ENCODE measurements at regions not wholly inside any gene's neighbourhood (a gene's known extent, or its start where the extent isn't known, plus 50 kb on each side); places are given as distances from the start of the nearest gene placed in this dataset.
"Not testable (repeated sequence)": the region's sequence is repeated elsewhere in the genome, so short reads cannot be mapped to it uniquely, and the experiment has no call there.

DNA sequence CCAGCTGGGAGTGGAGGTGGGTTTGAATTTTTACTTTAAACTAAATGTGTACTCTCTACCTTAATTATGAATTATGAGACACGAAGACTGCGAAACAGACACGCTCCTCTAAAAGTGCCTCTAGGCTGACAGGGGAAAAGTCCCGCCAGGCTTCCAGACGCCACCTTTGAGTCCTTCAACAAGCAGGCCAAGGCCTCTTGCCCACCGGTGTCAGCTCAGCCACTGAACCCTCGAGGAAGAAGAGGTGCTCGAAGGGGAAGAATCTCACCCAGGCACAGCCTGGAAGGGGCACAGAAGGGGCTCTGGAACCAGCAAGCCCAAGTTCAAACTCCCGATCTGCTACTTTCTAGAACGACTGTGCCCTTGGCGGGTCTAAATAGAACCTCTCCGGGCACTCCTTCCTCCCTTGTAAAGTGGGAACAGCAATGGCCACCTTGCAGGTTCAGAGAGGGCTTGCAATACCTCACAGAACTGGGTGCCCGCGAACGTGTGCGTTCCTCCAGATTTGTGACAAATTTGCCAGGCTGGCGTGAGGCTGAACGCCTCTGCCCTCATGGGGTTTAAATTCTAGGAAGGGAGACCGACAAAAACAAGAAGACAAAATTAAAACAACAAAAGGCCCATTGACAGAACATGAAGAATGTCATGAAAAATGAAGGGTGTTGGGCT, 158.5 kb upstream of the GRK3 start:
- DNase-seq: peak in 1 of 2 donors; percentile 24
- Histone ChIP-seq H3K36me3 (ENCODE audit: control insufficient read depth in 3 of 3, insufficient read depth in 2 of 3, low read depth in 1 of 3, low read length in 3 of 3) (peaks cover 0 to 2% (median 0%) of the 10 kb centered on the region in 3 donors), H3K9me3 (ENCODE audit: control insufficient read depth in 2 of 2, insufficient read depth in 1 of 2, low read depth in 1 of 2, low read length in 1 of 2) (no peaks in the 10 kb centered on the region), H3K27me3 (ENCODE audit: control insufficient read depth in 3 of 3, insufficient read depth in 3 of 3, low read length in 3 of 3) (no peaks in the 10 kb centered on the region), H3K27ac (ENCODE audit: low read depth in 1 of 3, low read length in 2 of 3) (peak overlapping the region; percentile 42 to 91 (median 85)), H3K4me3 (ENCODE audit: low read depth in 1 of 3, low read length in 3 of 3) (peak overlapping the region in 2 of 3 donors; percentile 49 to 79), H3K4me1 (ENCODE audit: control insufficient read depth in 3 of 3, insufficient read depth in 2 of 3, low read depth in 1 of 3, low read length in 2 of 3) (peaks cover 2 to 15% (median 4%) of the 10 kb centered on the region in 3 donors)
- FAIRE-seq: no peak
- WGBS, 3 donors: 75 to 79% (median 77%) methylated on average over 19 of the region's 19 CpGs

DNA sequence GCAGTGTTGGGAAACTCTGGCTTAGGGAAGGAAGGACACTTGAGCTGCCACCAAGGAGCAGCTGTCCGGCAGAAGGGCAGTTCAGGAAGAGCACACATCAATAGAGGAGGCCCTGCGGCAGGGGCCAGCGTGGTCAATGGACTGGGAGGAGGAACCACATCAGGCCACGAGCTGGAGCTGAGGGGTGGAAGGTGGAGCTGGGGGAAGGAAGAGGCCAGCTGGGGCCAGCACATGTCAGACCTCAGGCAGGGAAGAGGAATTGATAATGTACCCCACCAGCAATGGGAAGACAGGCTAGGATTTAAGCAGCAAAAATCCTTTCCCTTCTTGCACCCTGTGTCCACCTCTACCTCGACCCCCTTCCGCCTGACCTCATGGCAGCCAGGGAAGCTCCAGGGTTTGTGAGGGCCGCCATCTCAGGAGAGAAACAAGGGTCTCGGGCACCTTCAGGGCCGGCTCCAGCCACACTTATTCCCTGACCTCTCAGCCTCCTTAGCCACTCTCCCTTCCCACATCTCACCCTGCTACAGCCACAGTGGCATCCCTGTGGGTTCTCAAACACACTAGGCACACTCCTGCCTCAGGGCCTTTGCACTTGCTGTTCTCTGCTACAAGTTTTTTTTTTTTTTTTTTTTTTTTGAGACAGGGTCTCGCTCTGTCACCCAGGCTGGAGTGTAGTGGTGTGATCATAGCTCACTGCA, 157.8 kb upstream of the GRK3 start:
- no peaks in the 10 kb centered on the region for H3K9me3 ChIP-seq (ENCODE audit: control insufficient read depth in 2 of 2, insufficient read depth in 1 of 2, low read depth in 1 of 2, low read length in 1 of 2)
- H3K27me3 ChIP-seq (ENCODE audit: control insufficient read depth in 3 of 3, insufficient read depth in 3 of 3, low read length in 3 of 3): no peaks in the 10 kb centered on the region
- 83 to 89% (median 89%) methylated on average over 9 to 10 of the region's 10 CpGs for WGBS, 3 donors
- peaks cover 0 to 2% (median 0%) of the 10 kb centered on the region in 3 donors for H3K36me3 ChIP-seq (ENCODE audit: control insufficient read depth in 3 of 3, insufficient read depth in 2 of 3, low read depth in 1 of 3, low read length in 3 of 3)
- peaks cover 2 to 15% (median 3%) of the 10 kb centered on the region in 3 donors for H3K4me1 ChIP-seq (ENCODE audit: control insufficient read depth in 3 of 3, insufficient read depth in 2 of 3, low read depth in 1 of 3, low read length in 2 of 3)
- no peak overlapping the region for H3K4me3 ChIP-seq (ENCODE audit: low read depth in 1 of 3, low read length in 3 of 3)
- FAIRE-seq: no peak
- peak in 1 of 2 donors; percentile 46 for DNase-seq
- H3K27ac ChIP-seq (ENCODE audit: low read depth in 1 of 3, low read length in 2 of 3): no peak overlapping the region

DNA sequence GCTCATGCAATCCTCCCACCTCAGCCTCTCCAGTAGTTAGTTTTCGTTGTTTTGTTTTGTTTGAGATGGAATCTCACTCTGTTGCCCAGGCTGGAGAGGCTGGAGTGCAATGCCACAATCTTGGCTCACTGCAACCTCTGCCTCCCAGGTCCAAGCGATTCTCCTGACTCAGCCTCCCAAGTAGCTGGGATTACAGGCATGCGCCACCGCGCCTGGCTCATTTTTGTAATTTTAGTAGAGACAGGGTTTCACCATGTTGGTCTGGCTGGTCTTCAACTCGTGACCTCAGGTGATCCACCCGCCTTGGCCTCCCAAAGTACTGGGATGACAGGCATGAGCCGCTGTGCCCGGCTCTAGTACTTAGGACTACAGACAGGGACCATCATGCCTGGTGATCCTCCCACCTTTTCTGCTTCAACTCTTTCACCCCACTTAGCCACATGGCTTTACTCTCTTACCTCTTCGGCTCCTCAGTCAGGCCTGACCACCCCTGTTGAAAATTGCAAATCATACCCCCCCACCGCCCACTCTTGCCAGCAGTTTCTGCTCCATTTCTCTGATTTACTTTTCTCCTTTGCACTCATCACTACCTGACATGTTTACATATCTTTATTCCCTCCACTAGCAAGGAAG, 157.1 kb upstream of the GRK3 start:
- 92 to 95% (median 95%) methylated on average over 11 of the region's 11 CpGs for WGBS, 3 donors
- Histone ChIP-seq H3K4me3 (ENCODE audit: low read depth in 1 of 3, low read length in 3 of 3) (no peak overlapping the region), H3K9me3 (ENCODE audit: control insufficient read depth in 2 of 2, insufficient read depth in 1 of 2, low read depth in 1 of 2, low read length in 1 of 2) (no peaks in the 10 kb centered on the region), H3K27ac (ENCODE audit: low read depth in 1 of 3, low read length in 2 of 3) (no peak overlapping the region), H3K27me3 (ENCODE audit: control insufficient read depth in 3 of 3, insufficient read depth in 3 of 3, low read length in 3 of 3) (no peaks in the 10 kb centered on the region), H3K4me1 (ENCODE audit: control insufficient read depth in 3 of 3, insufficient read depth in 2 of 3, low read depth in 1 of 3, low read length in 2 of 3) (peaks cover 2 to 15% (median 3%) of the 10 kb centered on the region in 3 donors), H3K36me3 (ENCODE audit: control insufficient read depth in 3 of 3, insufficient read depth in 2 of 3, low read depth in 1 of 3, low read length in 3 of 3) (peaks cover 0 to under 1% (median 0%) of the 10 kb centered on the region in 3 donors)
- FAIRE-seq (no peak), DNase-seq (no peak)

DNA sequence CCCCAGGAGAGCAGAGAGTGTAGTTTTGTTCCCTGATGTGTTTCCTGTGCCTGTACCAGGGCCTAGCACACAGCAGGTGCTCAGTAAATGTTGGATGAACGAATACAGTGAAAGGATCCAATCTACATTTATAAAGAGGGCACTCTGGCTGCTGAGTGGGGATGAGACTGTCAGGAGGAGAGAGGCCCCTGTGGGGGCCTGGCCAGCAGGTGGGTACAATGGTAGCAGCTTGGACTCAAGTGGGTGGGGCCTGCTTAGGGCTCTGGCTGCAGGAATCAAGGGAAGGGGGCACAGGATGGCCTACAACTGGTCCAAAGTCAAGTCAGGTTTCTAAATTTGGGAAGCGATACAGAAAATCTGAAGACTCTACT, 156.6 kb upstream of the GRK3 start:
- Histone ChIP-seq H3K27ac (ENCODE audit: low read depth in 1 of 3, low read length in 2 of 3) (no peak overlapping the region), H3K4me3 (ENCODE audit: low read depth in 1 of 3, low read length in 3 of 3) (no peak overlapping the region), H3K27me3 (ENCODE audit: control insufficient read depth in 3 of 3, insufficient read depth in 3 of 3, low read length in 3 of 3) (no peaks in the 10 kb centered on the region), H3K36me3 (ENCODE audit: control insufficient read depth in 3 of 3, insufficient read depth in 2 of 3, low read depth in 1 of 3, low read length in 3 of 3) (no peaks in the 10 kb centered on the region), H3K4me1 (ENCODE audit: control insufficient read depth in 3 of 3, insufficient read depth in 2 of 3, low read depth in 1 of 3, low read length in 2 of 3) (peaks cover under 1 to 12% (median 2%) of the 10 kb centered on the region in 3 donors), H3K9me3 (ENCODE audit: control insufficient read depth in 2 of 2, insufficient read depth in 1 of 2, low read depth in 1 of 2, low read length in 1 of 2) (no peaks in the 10 kb centered on the region)
- FAIRE-seq: no peak
- DNase-seq: no peak
- 93 to 98% (median 94%) methylated on average over 2 of the region's 2 CpGs for WGBS, 3 donors

DNA sequence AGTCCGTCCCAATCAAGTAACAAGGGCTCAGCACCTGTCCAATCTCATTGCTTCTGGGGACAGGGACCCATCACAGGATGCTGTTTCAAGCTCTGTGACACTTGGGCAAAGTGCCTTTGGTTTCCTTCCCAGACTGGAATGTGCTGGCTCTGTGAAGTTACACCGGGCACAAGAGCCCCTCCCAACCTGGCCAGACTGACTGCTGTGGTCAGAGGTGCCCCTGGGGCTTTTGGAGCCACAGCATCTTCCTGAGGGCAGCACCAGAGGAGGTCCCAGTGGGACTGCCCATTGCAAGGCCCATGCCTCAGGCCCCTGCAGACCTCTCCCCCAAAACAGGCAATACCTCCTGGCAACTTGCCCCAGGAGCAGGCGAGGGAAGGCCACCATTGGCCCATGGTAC, 155.2 kb upstream of the GRK3 start:
- no peaks in the 10 kb centered on the region for H3K36me3 ChIP-seq (ENCODE audit: control insufficient read depth in 3 of 3, insufficient read depth in 2 of 3, low read depth in 1 of 3, low read length in 3 of 3)
- no peak overlapping the region for H3K4me3 ChIP-seq (ENCODE audit: low read depth in 1 of 3, low read length in 3 of 3)
- H3K27me3 ChIP-seq (ENCODE audit: control insufficient read depth in 3 of 3, insufficient read depth in 3 of 3, low read length in 3 of 3): peaks cover 0 to 2% (median 0%) of the 10 kb centered on the region in 3 donors
- no peak for FAIRE-seq
- peaks cover 0 to 5% (median 2%) of the 10 kb centered on the region in 3 donors for H3K4me1 ChIP-seq (ENCODE audit: control insufficient read depth in 3 of 3, insufficient read depth in 2 of 3, low read depth in 1 of 3, low read length in 2 of 3)
- no peak for DNase-seq
- no peak overlapping the region for H3K27ac ChIP-seq (ENCODE audit: low read depth in 1 of 3, low read length in 2 of 3)
- H3K9me3 ChIP-seq (ENCODE audit: control insufficient read depth in 2 of 2, insufficient read depth in 1 of 2, low read depth in 1 of 2, low read length in 1 of 2): peaks cover 0 to 8% of the 10 kb centered on the region in 2 donors
- 67 to 74% (median 73%) methylated on average over 3 of the region's 3 CpGs for WGBS, 3 donors

DNA sequence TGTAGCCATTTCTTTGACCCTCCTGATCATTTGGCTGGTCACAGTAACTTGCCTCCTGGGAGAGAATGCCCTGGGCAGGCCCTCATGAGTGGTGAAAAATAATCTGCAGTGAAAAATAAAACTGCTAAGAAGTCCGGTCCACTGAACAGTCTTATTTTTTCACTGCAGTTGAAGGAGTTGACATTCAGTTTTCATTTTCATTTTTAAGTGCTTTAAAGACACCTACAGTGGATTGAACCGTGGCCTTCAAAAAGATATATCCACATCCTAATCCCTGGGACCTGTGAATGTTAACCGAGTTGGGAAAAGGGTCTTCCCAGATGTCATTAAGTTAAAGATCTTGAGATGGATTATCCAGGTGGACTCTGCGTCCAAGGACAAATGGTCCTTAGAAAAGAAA, 153.6 kb upstream of the GRK3 start:
- H3K36me3 ChIP-seq (ENCODE audit: control insufficient read depth in 3 of 3, insufficient read depth in 2 of 3, low read depth in 1 of 3, low read length in 3 of 3): no peaks in the 10 kb centered on the region
- no peak overlapping the region for H3K4me3 ChIP-seq (ENCODE audit: low read depth in 1 of 3, low read length in 3 of 3)
- peaks cover 0 to 8% of the 10 kb centered on the region in 2 donors for H3K9me3 ChIP-seq (ENCODE audit: control insufficient read depth in 2 of 2, insufficient read depth in 1 of 2, low read depth in 1 of 2, low read length in 1 of 2)
- H3K27me3 ChIP-seq (ENCODE audit: control insufficient read depth in 3 of 3, insufficient read depth in 3 of 3, low read length in 3 of 3): peaks cover 0 to 2% (median 0%) of the 10 kb centered on the region in 3 donors
- DNase-seq (peak in 1 of 2 donors; percentile 44), FAIRE-seq (no peak)
- peaks cover 0 to 2% (median under 1%) of the 10 kb centered on the region in 3 donors for H3K4me1 ChIP-seq (ENCODE audit: control insufficient read depth in 3 of 3, insufficient read depth in 2 of 3, low read depth in 1 of 3, low read length in 2 of 3)
- WGBS, 3 donors: 18 to 48% (median 35%) methylated on average over 4 of the region's 4 CpGs
- H3K27ac ChIP-seq (ENCODE audit: low read depth in 1 of 3, low read length in 2 of 3): peak overlapping the region in 1 of 3 donors; percentile 45

DNA sequence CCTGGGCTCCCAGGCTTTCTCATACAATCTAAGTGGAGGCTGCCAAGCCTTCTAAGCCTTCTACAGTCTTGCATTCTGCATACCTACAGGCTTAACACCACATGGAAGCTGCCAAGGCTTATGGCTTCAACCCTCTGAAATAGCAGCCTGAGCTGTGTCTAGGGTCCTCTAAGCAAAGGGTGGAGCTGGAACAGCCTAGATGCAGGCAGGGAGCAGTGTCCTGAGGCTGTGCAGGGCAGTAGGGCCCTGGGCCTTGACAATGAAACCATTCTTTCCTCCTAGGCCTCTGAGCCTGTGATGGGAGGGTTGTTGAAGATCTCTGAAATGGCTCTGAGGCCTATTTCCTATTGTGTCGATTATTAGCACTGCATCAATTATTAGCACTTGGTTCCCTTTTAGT, 150.9 kb upstream of the GRK3 start:
- Histone ChIP-seq H3K9me3 (ENCODE audit: control insufficient read depth in 2 of 2, insufficient read depth in 1 of 2, low read depth in 1 of 2, low read length in 1 of 2) (peaks cover 0 to 8% of the 10 kb centered on the region in 2 donors), H3K4me1 (ENCODE audit: control insufficient read depth in 3 of 3, insufficient read depth in 2 of 3, low read depth in 1 of 3, low read length in 2 of 3) (peaks cover 0 to 2% (median 0%) of the 10 kb centered on the region in 3 donors), H3K27ac (ENCODE audit: low read depth in 1 of 3, low read length in 2 of 3) (no peak overlapping the region), H3K27me3 (ENCODE audit: control insufficient read depth in 3 of 3, insufficient read depth in 3 of 3, low read length in 3 of 3) (peaks cover 0 to 3% (median 2%) of the 10 kb centered on the region in 3 donors), H3K4me3 (ENCODE audit: low read depth in 1 of 3, low read length in 3 of 3) (no peak overlapping the region), H3K36me3 (ENCODE audit: control insufficient read depth in 3 of 3, insufficient read depth in 2 of 3, low read depth in 1 of 3, low read length in 3 of 3) (no peaks in the 10 kb centered on the region)
- FAIRE-seq (no peak), DNase-seq (no peak)
- WGBS, 3 donors: 86 to 100% (median 88%) methylated on average over 1 of the region's 1 CpG

DNA sequence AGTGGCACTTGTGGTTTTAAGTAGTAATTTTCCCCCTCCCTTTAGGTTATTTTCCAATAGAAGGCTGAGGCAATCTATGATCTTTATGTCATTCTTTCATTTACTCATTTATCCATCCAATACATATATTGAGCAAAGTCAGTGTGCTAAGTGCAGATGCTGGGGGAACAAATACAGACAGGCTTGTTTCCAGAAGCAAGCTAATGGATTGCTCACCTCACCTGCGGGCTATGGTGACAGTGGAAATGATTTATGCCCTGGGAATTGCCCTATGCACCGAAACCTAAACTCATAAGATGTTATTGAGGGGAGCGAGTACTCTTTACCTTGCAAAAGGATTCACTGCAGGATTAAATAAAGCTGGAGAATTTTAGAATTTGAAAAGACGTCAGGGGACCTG, 148.7 kb upstream of the GRK3 start:
- not testable (repeated sequence) for H3K4me3 ChIP-seq (ENCODE audit: low read depth in 1 of 3, low read length in 3 of 3); FAIRE-seq; H3K9me3 ChIP-seq (ENCODE audit: control insufficient read depth in 2 of 2, insufficient read depth in 1 of 2, low read depth in 1 of 2, low read length in 1 of 2); H3K4me1 ChIP-seq (ENCODE audit: control insufficient read depth in 3 of 3, insufficient read depth in 2 of 3, low read depth in 1 of 3, low read length in 2 of 3); H3K27ac ChIP-seq (ENCODE audit: low read depth in 1 of 3, low read length in 2 of 3); DNase-seq; H3K36me3 ChIP-seq (ENCODE audit: control insufficient read depth in 3 of 3, insufficient read depth in 2 of 3, low read depth in 1 of 3, low read length in 3 of 3)
- peaks cover 0 to 20% (median 2%) of the 10 kb centered on the region in 3 donors for H3K27me3 ChIP-seq (ENCODE audit: control insufficient read depth in 3 of 3, insufficient read depth in 3 of 3, low read length in 3 of 3)
- 18 to 69% (median 39%) methylated on average over 3 to 4 of the region's 4 CpGs for WGBS, 3 donors
